ENCODE measurements at regions not wholly inside any gene's neighbourhood (a gene's known extent, or its start where the extent isn't known, plus 50 kb on each side); places are given as distances from the start of the nearest gene placed in this dataset.

DNA sequence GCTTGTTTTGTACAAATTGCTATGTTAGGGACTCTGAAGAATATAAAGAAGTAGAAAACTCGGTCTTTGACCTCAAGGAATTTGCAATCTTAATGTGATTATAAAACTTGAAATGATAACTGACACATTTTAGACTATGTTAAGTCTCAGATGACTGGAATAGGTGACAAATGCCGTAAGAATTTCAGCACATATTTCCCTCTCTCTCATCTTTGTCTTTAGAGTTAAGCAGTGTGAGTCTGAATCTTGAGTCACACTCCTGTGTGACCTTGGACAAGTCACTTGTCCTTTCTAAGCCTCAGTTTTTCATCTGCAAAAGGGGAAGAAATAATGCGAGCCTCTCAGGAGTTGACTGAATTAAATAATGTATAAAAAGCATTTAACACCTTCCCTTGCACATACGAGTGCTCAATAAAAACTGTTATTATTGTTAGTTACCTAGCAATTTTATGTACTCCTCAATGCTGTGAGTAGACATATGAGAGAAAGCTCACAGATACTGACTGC, 103.7 kb downstream of the DYRK2 start:
- Mint-ChIP-seq H3K27ac (peak overlapping the region in 1 of 3 experiments; percentile 80), H3K27me3 (ENCODE audit: low read depth) (no peaks in the 10 kb centered on the region), H3K4me1 (peaks cover 24% of the 10 kb centered on the region), H3K4me3 (no peak overlapping the region), H3K36me3 (ENCODE audit: low read depth) (no peaks in the 10 kb centered on the region), H3K9me3 (no peaks in the 10 kb centered on the region)
- TF ChIP-seq CTCF (IDR thresholded peaks at IDR 0.05; ENCODE audit: unreplicated experiment in 3 of 3) = no peak

DNA sequence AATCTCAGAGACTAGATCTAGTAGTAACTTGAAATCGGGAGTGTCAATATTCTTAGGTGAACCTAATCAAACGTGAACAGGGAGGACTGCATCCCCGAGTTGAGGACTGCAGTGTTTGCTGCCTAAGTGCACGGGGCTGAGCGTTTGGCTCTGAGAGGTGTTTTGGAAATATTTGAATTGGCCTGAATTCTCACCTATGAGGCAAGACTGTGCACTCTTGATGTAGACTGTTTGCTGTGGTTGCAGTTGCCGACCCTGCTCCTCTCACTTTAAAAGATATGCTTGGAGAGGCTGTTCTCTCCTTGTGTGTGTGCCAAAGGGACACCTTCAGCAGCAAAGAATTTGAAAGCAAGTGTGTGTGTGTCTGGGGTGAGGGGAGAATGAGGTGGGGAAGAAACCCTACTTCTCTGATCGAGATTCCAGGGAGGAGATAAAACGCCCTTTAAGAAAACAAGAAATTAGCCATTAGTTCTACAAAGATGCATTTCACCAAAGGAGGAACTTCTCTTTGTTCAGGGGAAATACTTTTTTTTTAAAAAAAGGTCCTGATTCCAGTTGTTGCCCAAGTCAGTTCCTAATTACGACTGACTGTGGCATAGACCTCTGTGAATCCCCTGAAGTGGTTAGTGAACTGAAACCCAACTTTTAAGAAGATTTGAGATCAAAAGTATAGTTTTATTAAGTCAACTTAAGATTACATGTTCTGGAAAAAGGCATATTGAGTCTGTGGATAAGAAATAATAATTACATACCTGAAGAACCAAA, 106.6 kb downstream of the DYRK2 start:
- H3K4me3 Mint-ChIP-seq = no peak overlapping the region
- no peak for TF ChIP-seq CTCF (IDR thresholded peaks at IDR 0.05; ENCODE audit: unreplicated experiment in 3 of 3)
- H3K9me3 Mint-ChIP-seq = no peaks in the 10 kb centered on the region
- H3K27me3 Mint-ChIP-seq (ENCODE audit: low read depth) = no peaks in the 10 kb centered on the region
- H3K4me1 Mint-ChIP-seq = peaks cover 33% of the 10 kb centered on the region
- no peak overlapping the region for H3K27ac Mint-ChIP-seq
- H3K36me3 Mint-ChIP-seq (ENCODE audit: low read depth) = no peaks in the 10 kb centered on the region

GRCh38 chr12:67757651-67758050, 109.1 kb downstream of the DYRK2 start:
- Mint-ChIP-seq H3K4me1 (peaks cover 35% of the 10 kb centered on the region), H3K27ac (peak overlapping the region in 1 of 3 experiments; percentile 62), H3K9me3 (no peaks in the 10 kb centered on the region), H3K36me3 (ENCODE audit: low read depth) (no peaks in the 10 kb centered on the region), H3K4me3 (no peak overlapping the region), H3K27me3 (ENCODE audit: low read depth) (no peaks in the 10 kb centered on the region)
- no peak for TF ChIP-seq CTCF (IDR thresholded peaks at IDR 0.05; ENCODE audit: unreplicated experiment in 3 of 3)

DNA sequence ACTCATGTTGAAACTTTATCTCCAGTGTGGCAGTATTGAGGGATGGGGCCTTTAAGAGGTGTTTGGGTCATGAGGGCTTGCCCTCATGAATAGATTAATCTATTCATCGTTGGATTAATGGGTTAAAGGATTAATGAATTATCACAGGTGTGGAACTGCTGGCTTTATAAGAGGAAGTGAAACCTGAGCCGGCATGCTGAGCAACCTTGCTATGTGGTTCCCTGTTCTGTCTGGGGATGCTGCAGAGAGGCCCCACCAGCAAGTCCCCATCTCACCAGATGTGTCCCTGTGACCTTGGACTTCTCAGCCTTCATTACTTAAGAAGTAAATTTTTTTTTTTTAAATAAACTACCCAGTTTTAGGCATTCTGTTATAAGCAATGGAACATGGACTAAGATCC, 109.6 kb downstream of the DYRK2 start:
- no peaks in the 10 kb centered on the region for H3K27me3 Mint-ChIP-seq (ENCODE audit: low read depth)
- peaks cover 35% of the 10 kb centered on the region for H3K4me1 Mint-ChIP-seq
- H3K36me3 Mint-ChIP-seq (ENCODE audit: low read depth) = no peaks in the 10 kb centered on the region
- H3K27ac Mint-ChIP-seq = peak overlapping the region in 1 of 3 experiments; percentile 62
- H3K4me3 Mint-ChIP-seq = no peak overlapping the region
- no peak for TF ChIP-seq CTCF (IDR thresholded peaks at IDR 0.05; ENCODE audit: unreplicated experiment in 3 of 3)
- H3K9me3 Mint-ChIP-seq = no peaks in the 10 kb centered on the region

DNA sequence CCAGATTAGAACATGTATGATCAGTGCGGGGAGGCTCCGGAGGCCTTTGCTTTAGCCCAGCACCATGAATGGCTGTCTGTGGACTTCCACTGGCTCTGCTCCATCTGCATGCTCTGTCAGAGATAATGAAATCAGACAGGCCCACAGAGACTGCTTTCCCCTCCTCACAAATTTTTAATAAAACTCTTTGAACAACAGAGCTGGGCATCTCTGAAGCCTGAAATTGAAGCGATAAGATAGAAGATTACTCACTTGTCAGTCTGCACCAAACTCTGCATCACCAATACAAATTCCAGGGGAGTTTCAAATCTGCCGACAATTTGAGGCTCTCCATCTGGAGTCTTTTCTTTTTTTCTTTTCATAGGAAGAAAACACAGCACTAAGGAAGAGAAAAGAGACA, 110.0 kb downstream of the DYRK2 start:
- H3K4me1 Mint-ChIP-seq = peaks cover 35% of the 10 kb centered on the region
- H3K27ac Mint-ChIP-seq = peak overlapping the region; percentile 23 to 62 (median 47)
- no peak for TF ChIP-seq CTCF (IDR thresholded peaks at IDR 0.05; ENCODE audit: unreplicated experiment in 3 of 3)
- H3K27me3 Mint-ChIP-seq (ENCODE audit: low read depth) = no peaks in the 10 kb centered on the region
- H3K9me3 Mint-ChIP-seq = no peaks in the 10 kb centered on the region
- H3K4me3 Mint-ChIP-seq = no peak overlapping the region
- H3K36me3 Mint-ChIP-seq (ENCODE audit: low read depth) = no peaks in the 10 kb centered on the region

GRCh38 chr12:67759829-67760228, 111.3 kb downstream of the DYRK2 start:
- no peak overlapping the region for H3K4me3 Mint-ChIP-seq
- H3K27ac Mint-ChIP-seq = peak overlapping the region in 2 of 3 experiments; percentile 11 to 19
- no peaks in the 10 kb centered on the region for H3K36me3 Mint-ChIP-seq (ENCODE audit: low read depth)
- TF ChIP-seq CTCF (IDR thresholded peaks at IDR 0.05; ENCODE audit: unreplicated experiment in 3 of 3) = no peak
- H3K27me3 Mint-ChIP-seq (ENCODE audit: low read depth) = no peaks in the 10 kb centered on the region
- no peaks in the 10 kb centered on the region for H3K9me3 Mint-ChIP-seq
- peaks cover 40% of the 10 kb centered on the region for H3K4me1 Mint-ChIP-seq
